ENCODE measurements at regions not wholly inside any gene's neighbourhood (a gene's known extent, or its start where the extent isn't known, plus 50 kb on each side); places are given as distances from the start of the nearest gene placed in this dataset.
A peak's percentile ranks its signal among the peaks of the same experiment; 100 is the strongest.

DNA sequence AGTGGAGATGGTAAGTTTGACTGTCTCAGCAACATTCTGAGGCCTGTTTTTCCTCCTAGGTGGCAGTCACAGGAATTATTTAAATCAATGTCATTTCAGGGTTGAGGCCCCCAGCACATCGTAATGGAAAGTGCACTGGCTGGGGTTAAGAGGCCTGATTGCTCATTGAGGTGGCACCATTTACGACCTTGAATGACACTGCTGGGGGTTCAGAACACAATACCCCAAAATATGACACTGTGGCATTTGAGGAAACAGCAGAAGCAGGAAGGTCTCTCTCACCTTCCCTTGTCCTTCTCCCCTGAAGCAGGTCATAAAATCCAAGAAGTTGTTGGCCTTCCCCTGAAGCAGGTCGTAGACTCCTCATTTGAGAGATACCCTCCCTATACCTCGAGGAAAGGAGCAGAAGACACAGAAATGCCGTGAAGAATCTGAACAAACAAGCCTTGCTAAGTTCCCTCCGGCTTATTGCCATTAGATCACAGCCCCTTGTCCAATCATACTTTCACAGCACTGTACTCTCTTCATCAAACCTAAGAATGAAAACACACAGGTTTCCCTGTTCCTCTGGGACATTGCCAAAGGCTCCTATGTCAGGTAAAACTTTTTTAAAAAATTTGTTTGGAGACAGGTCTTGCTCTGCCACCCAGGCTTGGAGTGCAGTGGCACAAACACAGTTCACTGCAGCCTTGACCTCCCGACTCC, 71.3 kb downstream of the S1PR1 start:
- TF ChIP-seq, protein P1, sequence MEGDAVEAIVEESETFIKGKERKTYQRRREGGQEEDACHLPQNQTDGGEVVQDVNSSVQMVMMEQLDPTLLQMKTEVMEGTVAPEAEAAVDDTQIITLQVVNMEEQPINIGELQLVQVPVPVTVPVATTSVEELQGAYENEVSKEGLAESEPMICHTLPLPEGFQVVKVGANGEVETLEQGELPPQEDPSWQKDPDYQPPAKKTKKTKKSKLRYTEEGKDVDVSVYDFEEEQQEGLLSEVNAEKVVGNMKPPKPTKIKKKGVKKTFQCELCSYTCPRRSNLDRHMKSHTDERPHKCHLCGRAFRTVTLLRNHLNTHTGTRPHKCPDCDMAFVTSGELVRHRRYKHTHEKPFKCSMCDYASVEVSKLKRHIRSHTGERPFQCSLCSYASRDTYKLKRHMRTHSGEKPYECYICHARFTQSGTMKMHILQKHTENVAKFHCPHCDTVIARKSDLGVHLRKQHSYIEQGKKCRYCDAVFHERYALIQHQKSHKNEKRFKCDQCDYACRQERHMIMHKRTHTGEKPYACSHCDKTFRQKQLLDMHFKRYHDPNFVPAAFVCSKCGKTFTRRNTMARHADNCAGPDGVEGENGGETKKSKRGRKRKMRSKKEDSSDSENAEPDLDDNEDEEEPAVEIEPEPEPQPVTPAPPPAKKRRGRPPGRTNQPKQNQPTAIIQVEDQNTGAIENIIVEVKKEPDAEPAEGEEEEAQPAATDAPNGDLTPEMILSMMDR (IDR thresholded peaks at IDR 0.05 in 8 of 11, conservative IDR thresholded peaks at IDR 0.05 in 3 of 11), result no peak
- TF ChIP-seq POLR2AphosphoS5 (IDR thresholded peaks at IDR 0.05) (peak in 1 of 3 donors; percentile 55), POLR2A (IDR thresholded peaks at IDR 0.05) (no peak)
